Neural crest cell (in vitro differentiated cells): ENCODE measurements at regions not wholly inside any gene's neighbourhood (a gene's known extent, or its start where the extent isn't known, plus 50 kb on each side); places are given as distances from the start of the nearest gene placed in this dataset.
"Not testable (repeated sequence)": the region's sequence is repeated elsewhere in the genome, so short reads cannot be mapped to it uniquely, and the experiment has no call there.

Source experiments
- DNase-seq: peaks from one replicate; pipeline ENCODE4 v3.0.0; 2021; ENCODE audit warnings: low read depth, mixed read lengths, low spot score
- H3K27ac Mint-ChIP-seq: one replicate; pipeline ENCODE4 v1.8.0; 2021; ENCODE audit warnings: mild to moderate bottlenecking, mixed read lengths; ENCODE audit not compliant: unreplicated experiment
- H3K27me3 Mint-ChIP-seq: 2 replicates; pipeline ENCODE4 v1.8.0; 2021; ENCODE audit warnings: low read depth, mild to moderate bottlenecking, mixed read lengths
- H3K36me3 Mint-ChIP-seq: 2 replicates; pipeline ENCODE4 v1.8.0; 2021; ENCODE audit warnings: low read depth, mild to moderate bottlenecking, mixed read lengths
- H3K4me1 Mint-ChIP-seq: 2 replicates; pipeline ENCODE4 v1.8.0; 2021; ENCODE audit warnings: mixed read lengths
- H3K4me3 Mint-ChIP-seq: one replicate; pipeline ENCODE4 v1.8.0; 2021; ENCODE audit warnings: mild to moderate bottlenecking, mixed read lengths
- H3K9me3 Mint-ChIP-seq: 2 replicates; pipeline ENCODE4 v1.8.0; 2021; ENCODE audit warnings: mixed read lengths
- CTCF ChIP-seq: fragments of 200-600 bp; sonication (generic); conservative IDR thresholded peaks from 2 replicates; pipeline ENCODE4 v1.5.0; 2021; ENCODE audit warnings: antibody characterized with exemption, mild to moderate bottlenecking

- peaks cover 27% of the 10 kb centered on the region for H3K27me3 Mint-ChIP-seq
- H3K27ac Mint-ChIP-seq: no peak overlapping the region
- H3K36me3 Mint-ChIP-seq: no peaks in the 10 kb centered on the region
- no peak overlapping the region for H3K4me3 Mint-ChIP-seq
- H3K4me1 Mint-ChIP-seq: no peaks in the 10 kb centered on the region
- peaks cover 6% of the 10 kb centered on the region for H3K9me3 Mint-ChIP-seq
- no peak for TF ChIP-seq CTCF
- no peak for DNase-seq
Observed at GRCh38 chr9:135306699-135307098, 172.9 kb upstream of the PPP1R26 start.

GRCh38 chr9:135307300-135307699 lies 172.3 kb upstream of the PPP1R26 start:
- Mint-ChIP-seq H3K4me1 (no peaks in the 10 kb centered on the region), H3K36me3 (no peaks in the 10 kb centered on the region), H3K27ac (no peak overlapping the region), H3K4me3 (no peak overlapping the region), H3K27me3 (peaks cover 27% of the 10 kb centered on the region), H3K9me3 (peaks cover 6% of the 10 kb centered on the region)
- no peak for TF ChIP-seq CTCF
- no peak for DNase-seq

GRCh38 chr9:135307919-135308318 lies 171.7 kb upstream of the PPP1R26 start:
- not testable (repeated sequence) for H3K27ac Mint-ChIP-seq, H3K9me3 Mint-ChIP-seq, H3K36me3 Mint-ChIP-seq, DNase-seq, H3K4me1 Mint-ChIP-seq, H3K4me3 Mint-ChIP-seq
- peaks cover 24% of the 10 kb centered on the region for H3K27me3 Mint-ChIP-seq

GRCh38 chr9:135308821-135309762 lies 170.5 kb upstream of the PPP1R26 start:
- H3K27ac Mint-ChIP-seq: no peak overlapping the region
- no peak for DNase-seq
- H3K9me3 Mint-ChIP-seq: peaks cover 7% of the 10 kb centered on the region
- H3K4me3 Mint-ChIP-seq: no peak overlapping the region
- no peak for TF ChIP-seq CTCF
- H3K4me1 Mint-ChIP-seq: no peaks in the 10 kb centered on the region
- peaks cover 18% of the 10 kb centered on the region for H3K27me3 Mint-ChIP-seq
- peaks cover 9% of the 10 kb centered on the region for H3K36me3 Mint-ChIP-seq

- no peak overlapping the region for H3K27ac Mint-ChIP-seq
- no peak for TF ChIP-seq CTCF
- no peak for DNase-seq
- peaks cover 18% of the 10 kb centered on the region for H3K27me3 Mint-ChIP-seq
- peaks cover 7% of the 10 kb centered on the region for H3K9me3 Mint-ChIP-seq
- H3K4me1 Mint-ChIP-seq: no peaks in the 10 kb centered on the region
- peaks cover 9% of the 10 kb centered on the region for H3K36me3 Mint-ChIP-seq
- no peak overlapping the region for H3K4me3 Mint-ChIP-seq
Observed at GRCh38 chr9:135309763-135310125, 169.8 kb upstream of the PPP1R26 start.

- no peak for TF ChIP-seq CTCF
Observed at GRCh38 chr9:135310134-135310533, 169.4 kb upstream of the PPP1R26 start.

More at GRCh38 chr9:135310134-135310533, 169.4 kb upstream of the PPP1R26 start:
- no peak for DNase-seq
- Mint-ChIP-seq H3K27me3 (peaks cover 17% of the 10 kb centered on the region), H3K4me3 (no peak overlapping the region), H3K9me3 (peaks cover 7% of the 10 kb centered on the region), H3K27ac (no peak overlapping the region), H3K4me1 (no peaks in the 10 kb centered on the region), H3K36me3 (peaks cover 9% of the 10 kb centered on the region)
